OCI-M1 (cell line): ENCODE measurements at regions not wholly inside any gene's neighbourhood (a gene's known extent, or its start where the extent isn't known, plus 50 kb on each side); places are given as distances from the start of the nearest gene placed in this dataset.
"Not testable (repeated sequence)": the region's sequence is repeated elsewhere in the genome, so short reads cannot be mapped to it uniquely, and the experiment has no call there.

Source experiments
- DNase-seq: peaks from one replicate; lab custom pipeline; 2025; lab: John Stamatoyannopoulos, UW

DNA sequence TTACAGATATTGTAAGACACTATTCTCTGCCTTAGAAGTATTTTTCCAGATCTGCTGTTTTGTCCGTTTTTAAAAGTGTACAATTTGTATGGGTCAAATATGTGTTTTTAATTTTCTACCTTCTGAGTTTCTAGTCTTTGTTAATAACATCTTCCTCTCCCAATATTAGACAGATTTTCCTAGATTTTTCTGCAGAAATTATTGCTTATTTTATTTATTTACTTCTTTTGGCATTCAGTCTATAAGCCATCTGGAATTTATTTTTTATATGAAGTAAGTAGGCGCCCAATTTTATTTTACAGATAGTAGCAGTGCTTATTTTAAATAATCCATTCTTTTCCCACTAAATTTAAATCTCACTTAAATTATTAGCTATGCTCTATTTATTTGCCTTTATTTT, 103.1 kb upstream of the PLEKHG1 start:
- no peak for DNase-seq

DNA sequence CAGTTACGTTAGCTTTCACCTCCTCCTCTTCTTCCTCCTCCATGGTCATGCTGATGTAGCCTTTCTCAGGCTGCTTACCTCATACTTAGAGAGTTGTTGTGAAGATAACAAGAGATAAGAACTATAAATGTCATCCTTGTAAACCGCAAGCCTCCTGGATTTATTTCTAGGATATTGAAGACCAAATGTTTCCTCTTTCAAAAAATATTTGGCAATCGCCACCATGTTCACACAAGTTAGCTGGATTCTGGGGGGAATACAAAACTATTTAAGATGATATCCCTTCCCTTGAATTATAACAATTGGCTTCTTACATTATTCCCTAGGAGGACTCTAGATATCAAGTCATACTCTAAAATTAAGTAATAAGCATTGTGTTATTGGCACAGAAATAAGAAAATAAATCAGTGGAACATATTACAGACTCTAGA, 99.8 kb upstream of the PLEKHG1 start:
- DNase-seq, result peak; percentile 41

DNA sequence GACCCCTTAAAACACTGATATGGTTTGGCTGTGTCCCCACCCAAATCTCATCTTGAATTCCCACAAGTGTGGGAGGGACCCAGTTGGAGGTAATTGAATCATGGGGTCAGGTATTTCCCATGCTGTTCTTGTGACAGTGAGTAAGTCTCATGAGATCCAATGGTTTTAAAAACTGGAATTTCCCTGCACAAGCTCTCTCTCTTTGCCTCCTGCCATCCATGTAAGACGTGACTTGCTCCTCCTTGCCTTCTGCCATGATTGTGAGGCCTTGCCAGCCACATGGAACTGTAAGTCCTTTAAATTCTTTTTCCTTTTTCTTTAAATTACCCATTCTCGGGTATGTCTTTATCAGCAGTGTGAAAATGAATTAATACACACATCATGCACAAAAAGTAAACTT, 99.1 kb upstream of the PLEKHG1 start:
- DNase-seq, result not testable (repeated sequence)

DNA sequence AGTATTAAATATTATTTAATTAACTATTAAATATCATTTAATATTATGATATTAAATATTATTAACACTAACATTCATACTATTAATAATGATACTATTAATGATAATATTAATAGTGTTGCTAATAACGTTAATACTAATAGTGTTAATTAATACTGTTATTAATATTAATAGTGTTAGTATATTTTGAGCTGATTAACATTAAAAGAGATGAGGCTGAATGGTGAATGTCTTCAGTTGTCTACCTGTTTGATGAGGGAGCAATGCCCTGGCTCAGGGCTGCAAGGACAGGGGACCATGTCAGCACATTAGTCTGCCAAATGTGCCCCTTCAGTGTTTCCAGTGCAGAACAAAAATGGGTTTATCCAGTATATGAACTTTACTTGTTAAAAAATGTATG, 96.6 kb upstream of the PLEKHG1 start:
- no peak for DNase-seq

DNA sequence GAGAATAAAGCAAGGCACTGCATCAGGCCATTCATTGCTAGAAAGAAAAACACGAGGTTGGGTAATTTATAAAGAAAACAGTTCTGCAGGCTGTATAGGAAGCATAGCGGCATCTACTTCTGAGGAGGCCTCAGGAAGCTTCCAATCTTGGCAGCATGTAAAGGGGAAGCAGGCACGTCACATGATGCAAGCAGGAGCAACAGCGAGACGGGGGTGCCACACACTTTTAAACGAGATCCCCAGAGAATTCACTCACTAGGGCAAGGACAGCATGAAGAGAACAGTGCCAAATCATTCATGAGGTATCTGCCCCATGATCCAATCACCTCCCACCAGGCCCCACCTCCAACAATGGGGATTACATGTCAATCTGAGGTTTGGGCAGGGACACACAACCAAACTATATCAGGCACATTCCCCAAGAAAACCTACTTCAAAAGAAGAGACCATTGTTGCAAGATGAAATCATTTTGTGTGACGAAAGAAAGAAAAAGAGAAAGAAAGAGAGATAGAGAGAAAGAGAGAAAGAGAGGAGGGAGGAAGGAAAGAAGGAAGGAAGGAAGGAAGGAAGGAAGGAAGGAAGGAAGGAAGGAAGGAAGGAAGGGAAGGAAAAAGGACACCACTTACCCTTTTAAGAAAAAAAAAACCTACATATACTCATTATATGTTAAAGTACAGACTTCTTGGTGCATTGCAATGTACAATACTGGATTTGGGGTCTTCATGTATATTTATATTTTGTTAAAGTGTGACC, 95.9 kb upstream of the PLEKHG1 start:
- DNase-seq, result peak; percentile 29

DNA sequence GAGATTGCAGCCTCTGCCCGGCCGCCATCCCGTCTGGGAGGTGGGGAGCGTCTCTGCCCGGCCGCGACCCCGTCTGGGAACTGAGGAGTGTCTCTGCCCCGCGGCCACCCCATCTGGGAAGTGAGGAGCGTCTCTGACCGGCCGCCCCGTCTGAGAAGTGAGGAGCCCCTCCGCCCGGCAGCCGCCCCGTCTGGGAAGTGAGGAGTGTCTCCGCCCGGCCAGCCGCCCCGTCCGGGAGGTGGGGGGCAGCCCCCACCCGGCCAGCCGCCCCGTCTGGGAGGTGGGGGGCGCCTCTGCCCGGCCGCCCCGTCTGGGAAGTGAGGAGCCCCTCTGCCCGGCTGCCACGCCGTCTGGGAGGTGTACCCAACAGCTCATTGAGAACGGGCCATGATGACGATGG, 92.3 kb upstream of the PLEKHG1 start:
- DNase-seq, result not testable (repeated sequence)

DNA sequence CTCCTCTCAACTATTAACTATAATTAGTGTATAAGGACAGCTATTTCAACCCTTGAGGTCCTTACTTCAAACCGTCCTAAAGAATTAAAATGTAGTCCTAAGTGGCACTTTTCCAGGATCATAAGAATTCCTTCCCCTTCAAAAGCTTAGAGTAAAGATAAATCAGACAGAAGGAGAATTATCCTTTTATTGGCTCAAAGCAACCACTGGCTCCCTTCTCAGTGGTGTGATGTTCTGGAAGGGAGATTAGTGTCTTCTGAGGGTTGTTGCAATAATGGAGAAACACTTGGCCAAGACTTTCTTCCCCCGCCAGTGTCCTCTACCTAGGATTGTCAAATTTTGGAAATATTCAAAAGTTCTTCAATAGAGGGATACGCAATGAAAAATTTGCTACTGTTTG, 89.1 kb upstream of the PLEKHG1 start:
- DNase-seq, result no peak

DNA sequence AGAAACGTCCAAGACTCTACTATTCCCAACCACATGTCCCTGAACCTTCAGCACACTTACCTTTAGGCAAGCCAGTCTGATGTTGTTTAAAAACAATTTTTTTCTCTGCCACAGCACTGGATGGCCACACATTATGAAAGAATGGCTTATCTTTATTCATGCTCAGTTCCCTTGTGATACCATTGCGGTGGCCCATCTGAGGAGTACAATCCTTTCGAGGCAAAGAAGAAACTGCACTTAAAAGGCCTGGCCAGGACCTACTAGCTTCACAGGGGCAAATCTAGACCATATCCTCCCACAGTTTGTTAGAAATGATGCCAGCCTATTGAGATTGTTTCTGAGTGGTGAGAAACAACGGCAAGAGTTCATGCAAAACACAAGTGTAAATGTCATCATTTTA, 88.4 kb upstream of the PLEKHG1 start:
- no peak for DNase-seq

DNA sequence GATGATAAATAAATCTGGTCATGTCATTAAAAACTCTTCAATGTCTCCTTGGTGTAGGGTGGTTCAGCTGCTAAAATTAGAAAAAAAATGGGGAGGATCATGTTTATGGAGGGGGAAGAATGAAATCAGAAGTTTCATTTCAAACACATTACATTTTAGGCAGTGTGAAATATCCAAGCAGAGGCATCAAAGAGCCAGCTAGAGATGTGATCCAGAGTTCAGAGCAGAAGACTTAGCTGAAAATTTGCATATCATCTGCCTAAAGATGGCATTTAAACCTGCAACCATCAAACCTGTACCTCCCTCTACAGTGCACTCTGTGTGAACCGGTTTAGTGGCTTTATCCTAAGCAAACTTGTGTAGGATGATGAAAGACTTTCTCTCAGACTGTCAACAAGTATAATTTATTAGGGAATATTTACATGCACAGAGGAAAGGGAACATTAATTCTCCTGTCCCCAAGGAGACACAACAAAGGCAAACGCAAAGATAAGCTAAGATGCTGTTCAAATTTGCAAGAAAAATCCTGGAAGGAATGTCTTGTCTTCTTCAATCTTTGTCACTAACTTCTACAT, 84.8 kb upstream of the PLEKHG1 start:
- DNase-seq, result no peak

DNA sequence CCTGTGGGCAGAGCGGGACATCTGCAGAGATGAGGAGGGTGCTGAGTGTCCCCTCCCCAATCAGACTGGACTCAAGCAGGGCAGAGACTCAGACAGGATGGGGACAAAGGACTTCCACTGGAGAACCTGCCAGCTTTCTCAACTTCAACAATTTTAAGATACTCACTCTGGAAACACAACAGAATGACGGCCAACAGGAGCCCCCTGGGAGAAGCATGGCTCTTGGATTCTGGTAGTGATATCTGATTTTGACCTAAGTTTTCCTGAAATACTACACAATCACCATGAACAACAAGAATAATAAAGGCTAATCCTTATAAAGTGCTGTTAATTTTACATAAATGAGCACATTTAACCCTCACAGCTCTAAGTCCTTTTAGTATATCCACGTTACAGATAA, 83.5 kb upstream of the PLEKHG1 start:
- no peak for DNase-seq

DNA sequence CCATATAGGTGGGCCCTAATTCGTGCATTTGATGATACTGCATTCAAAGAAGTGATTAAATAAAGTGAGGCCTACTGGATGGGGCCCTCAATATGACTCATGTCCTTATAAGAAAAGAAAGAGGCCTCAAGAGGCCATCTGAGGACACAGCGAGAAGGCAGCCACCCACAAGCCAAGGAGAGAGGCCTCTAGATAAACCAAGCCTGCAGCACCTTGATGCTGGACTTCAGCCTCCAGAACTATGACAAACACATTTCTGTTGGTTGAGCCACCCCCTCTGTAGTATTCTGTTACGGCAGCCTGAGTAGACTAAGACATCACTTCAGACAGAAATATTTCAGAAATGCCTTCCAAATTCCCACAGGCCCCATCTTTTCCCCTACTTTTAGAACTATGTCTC, 82.5 kb upstream of the PLEKHG1 start:
- no peak for DNase-seq

DNA sequence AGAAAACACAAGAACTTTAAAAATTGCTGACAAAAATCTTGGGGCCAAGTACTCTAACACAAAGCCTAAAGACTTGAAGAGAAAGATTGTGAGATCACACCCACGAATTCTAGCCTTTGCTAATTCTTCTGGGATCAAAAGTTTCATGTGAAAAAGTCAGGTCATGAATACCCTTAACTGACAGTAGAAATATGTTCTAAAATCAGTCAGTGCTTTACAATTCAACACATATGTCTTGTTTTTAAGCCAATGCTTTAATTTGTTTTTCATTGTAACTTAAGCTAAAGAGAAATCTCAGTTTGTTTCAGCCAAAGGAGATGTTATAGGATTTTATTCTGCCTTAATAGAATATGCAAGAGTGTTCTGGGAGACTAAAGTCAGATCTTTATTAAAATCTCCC, 78.2 kb upstream of the PLEKHG1 start:
- no peak for DNase-seq

DNA sequence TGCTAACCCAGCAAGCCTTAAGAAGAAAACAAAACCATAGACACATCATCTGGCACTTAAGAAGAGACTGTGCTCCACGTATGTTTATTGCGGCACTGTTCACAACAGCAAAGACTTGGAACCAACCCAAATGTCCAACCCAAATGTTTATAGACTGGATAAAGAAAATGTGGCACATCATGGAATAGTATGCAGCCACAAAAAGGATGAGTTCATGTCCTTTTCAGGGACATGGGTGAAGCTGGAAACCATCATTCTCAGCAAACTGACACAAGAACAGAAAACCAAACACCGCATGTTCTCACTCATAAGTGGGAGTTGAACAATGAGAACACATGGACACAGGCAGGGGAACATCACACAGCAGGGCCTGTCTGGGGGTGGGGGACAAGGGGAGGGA, 76.5 kb upstream of the PLEKHG1 start:
- not testable (repeated sequence) for DNase-seq

DNA sequence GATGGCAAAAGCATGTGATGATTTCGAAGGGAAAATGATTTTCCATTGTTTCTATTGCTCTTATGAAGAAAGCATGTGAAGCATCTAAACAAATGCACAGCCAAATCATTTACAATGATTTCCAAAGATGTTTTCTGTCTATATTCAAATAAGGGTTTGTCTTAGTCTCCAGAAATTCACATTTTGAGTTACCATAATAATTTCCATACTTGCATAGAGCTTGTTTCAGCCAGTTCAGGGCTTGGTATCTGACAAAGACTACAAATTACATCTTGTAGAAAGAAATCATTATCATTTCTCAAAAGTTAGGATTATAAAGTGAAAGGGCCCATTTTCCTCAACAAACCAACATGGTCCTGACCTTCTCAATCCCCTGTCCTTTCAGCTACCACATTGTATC, 74.4 kb upstream of the PLEKHG1 start:
- DNase-seq, result no peak

DNA sequence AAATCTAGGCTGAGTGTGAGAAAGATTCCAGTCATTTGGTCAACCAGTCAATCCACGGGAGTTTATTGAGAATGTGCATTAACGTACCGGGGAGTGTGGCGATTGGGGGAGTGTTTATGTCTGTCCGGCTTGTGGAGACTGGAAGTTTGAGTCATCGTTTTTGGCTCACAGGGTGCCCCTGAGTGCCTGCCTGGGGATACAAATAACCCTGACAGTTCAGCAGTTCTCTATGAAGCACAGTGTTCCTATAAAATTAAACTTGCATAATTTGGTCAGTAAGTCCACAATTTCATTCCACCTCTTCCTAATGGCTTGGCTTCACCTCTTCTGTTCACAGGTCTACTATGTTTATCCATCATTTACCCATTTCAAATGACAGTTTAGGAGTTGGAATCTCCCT, 72.6 kb upstream of the PLEKHG1 start:
- DNase-seq, result no peak

DNA sequence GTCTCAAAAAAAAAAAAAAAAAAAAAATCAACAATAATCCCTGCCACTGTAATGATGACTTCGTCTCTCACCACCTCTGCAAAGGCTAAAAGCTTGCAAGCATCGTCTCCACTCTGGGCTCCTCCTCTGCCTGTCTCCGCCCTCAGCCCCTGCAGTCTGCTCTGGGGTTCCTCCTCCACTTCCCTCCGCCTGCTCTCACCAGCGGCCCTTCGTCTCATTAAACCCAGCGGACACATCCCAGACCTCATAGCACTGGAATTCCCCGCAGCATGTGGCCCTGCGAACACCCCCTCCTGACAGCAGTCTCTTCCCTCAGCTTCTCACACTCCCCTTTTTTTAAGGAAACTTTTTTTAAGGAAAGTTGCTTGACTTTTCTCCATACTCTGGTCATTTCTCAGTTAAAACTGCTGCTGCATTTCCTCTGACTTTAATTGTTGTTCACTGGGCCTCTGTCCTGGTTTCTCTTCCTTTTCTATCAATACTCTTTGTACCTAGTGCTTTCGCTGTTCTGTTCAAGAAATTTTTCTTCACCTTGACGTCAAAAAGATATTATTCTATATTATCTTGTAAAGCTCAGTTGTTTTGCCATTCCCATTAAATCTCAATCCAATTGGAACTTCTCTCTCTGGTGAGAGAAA, 70.9 kb upstream of the PLEKHG1 start:
- no peak for DNase-seq

DNA sequence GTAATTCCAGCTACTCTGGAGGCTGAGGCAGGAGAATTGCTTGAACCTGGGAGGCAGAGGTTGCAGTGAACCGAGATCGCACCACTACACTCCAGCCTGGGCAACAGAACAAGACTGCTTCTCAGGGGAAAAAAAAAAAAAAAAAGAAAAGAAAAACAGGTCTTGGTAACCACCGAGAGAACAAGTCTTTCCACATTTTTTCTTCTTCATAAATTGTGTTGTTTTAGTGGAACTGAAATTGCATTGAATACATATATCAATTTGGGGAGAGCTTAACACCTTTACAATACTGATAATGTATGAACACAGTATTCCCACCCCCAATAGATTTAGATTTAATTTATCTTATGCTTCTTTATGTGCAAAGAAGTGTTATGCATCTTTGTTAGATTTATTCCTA, 70.0 kb upstream of the PLEKHG1 start:
- DNase-seq, result no peak

DNA sequence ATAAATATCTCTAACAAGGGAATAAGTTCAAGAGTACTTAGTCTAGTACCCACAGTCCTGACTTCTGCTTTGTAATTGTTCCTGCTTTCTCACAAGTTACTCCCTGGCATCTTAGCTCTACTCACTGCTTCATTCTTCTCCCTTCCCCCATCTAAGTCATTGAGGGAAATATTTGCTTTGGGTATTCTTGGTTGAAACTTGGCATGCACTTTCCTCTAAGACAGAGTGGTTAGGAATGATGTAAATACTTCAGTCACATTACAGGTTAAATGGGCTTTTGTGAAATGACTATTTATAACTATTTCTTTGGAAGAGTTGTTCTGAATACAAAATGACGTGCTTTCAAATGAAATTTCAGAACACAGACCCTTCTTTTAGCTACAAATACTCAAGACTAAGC, 67.7 kb upstream of the PLEKHG1 start:
- no peak for DNase-seq

DNA sequence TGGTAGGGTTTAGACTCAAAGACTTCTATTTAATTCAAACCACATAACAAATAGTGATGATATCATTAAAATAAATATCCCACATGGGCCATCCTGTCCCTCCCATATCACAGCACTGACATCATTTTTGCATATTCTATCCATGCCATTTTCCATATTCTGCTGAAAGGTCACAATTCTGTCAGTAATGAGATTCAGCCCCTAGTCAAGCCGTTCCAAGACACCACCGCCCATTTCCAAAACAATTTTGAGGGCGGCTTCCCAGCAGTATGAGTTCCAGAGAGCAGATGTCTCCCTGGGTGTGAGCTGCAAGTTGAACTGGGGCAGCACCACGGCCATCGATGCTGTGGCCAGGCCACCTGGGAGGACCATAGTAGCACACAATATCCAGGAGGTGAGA, 65.1 kb upstream of the PLEKHG1 start:
- no peak for DNase-seq

DNA sequence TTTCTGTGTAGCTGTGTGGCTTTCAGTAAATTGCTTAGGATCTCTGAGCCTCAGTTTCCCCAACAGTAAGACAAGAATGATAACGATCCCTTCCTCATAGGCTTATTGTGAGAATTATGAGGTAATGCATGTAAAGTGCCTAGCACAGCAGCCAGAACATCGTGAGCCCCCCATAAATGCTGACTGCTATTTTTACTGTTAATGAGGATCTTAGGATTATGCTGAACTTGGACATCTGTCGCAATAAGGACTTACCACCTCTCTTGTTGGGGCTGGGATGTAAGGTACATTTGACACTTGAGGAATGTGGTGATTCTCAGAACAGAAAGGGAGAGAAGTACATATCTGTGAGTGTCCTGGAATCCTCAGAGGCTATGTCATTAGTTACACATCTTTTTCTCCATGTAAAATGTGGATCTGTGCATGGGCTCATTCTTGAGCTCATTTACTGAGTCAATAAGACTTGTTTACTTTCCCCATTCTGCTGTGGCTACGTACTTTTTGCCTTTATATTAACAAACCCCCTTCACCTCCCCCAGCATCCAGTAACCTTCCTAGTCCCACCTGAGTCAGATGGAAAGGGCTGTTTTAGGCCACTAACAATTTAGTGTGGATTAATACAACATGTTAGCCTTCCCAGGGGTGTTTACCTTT, 64.4 kb upstream of the PLEKHG1 start:
- no peak for DNase-seq

DNA sequence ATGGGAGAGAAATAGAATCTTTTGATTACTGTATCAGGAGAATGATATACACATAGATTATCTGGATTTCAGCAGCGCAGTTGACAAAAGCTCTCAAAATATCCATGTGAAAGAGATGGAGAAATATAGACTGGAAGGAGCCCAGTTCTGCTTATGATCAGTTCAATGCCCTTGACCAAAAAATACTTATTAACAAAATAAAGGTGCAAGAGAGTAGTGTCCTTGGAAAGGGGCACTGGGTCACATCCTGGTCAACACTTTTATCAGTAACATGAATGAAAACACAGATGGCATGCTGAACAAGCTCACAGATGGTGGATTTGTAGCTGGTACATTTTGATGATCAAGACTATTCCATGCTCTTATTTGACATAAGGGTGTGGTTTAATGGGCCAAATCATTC, 63.9 kb upstream of the PLEKHG1 start:
- no peak for DNase-seq

DNA sequence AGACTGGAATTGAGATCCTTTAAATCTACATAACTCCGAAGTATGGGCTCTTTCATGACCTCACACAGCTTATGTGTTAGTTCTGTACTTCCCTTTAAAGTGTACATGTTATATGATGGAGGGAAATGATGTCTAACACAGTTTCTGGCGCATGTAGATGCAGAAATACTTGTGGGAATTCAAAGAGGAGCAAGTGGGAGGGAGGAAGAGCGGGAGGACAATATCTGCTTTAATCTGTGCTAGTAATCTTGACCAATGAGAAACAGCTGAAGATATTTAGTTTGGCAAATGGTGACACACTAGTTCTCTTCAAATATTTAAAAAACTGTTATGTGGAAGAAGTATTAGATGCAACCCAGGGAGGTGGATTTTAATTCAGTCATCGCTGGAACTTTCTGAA, 62.9 kb upstream of the PLEKHG1 start:
- no peak for DNase-seq

DNA sequence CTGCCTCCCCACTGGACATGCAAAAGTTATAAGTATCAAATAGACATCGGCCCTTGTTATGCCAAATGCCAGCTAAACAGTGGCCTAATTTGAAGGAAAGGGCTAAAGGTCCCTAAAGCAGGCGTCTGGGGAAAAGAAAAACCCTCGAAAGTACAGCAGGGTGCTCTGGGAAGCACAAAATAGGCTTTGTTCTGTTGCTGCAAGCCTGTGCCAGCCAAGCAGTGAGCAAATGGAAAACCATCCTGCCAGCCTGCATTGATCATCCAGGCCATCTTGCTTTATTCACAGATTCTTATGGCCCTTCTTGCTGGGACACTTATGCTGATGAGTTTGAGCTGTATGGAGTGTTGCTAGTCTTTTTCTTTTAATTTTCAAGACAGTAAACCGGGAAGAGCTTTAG, 62.2 kb upstream of the PLEKHG1 start:
- DNase-seq, result no peak
